ENCODE measurements at regions not wholly inside any gene's neighbourhood (a gene's known extent, or its start where the extent isn't known, plus 50 kb on each side); places are given as distances from the start of the nearest gene placed in this dataset.

GRCh38 chr3:31129241-31129640, 234.8 kb upstream of the GADL1 start:
- Mint-ChIP-seq H3K36me3 (peaks cover 8% of the 10 kb centered on the region), H3K4me3 (no peak overlapping the region), H3K4me1 (no peaks in the 10 kb centered on the region), H3K9me3 (peaks cover 0 to 2% of the 10 kb centered on the region in 2 donors), H3K27me3 (ENCODE audit: low read depth in 2 of 2) (peaks cover 0 to 2% of the 10 kb centered on the region in 2 donors), H3K27ac (no peak overlapping the region)
- no peaks in the 10 kb centered on the region for H3K9me3 ChIP-seq (ENCODE audit: control insufficient read depth, insufficient read depth, low read length)
- TF ChIP-seq CTCF (IDR thresholded peaks at IDR 0.05), result no peak
- no peak for DNase-seq
- ATAC-seq, result no peak
- intact Hi-C loops (cut with micrococcal nuclease), result no loop called here
- 92% methylated on average over 2 of the region's 2 CpGs for WGBS (ENCODE audit: insufficient coverage)
- H3K4me1 ChIP-seq (ENCODE audit: control insufficient read depth, insufficient read depth, low read length), result no peaks in the 10 kb centered on the region
- no peak overlapping the region for H3K4me3 ChIP-seq (ENCODE audit: low read length)
- no peak overlapping the region for H3K27ac ChIP-seq (ENCODE audit: low read length)
- H3K27me3 ChIP-seq (ENCODE audit: control insufficient read depth, insufficient read depth, low read length), result no peaks in the 10 kb centered on the region
- no peaks in the 10 kb centered on the region for H3K36me3 ChIP-seq (ENCODE audit: control insufficient read depth, insufficient read depth, low read length)

GRCh38 chr3:31132132-31132769, 237.8 kb upstream of the GADL1 start:
- H3K36me3 Mint-ChIP-seq, result no peaks in the 10 kb centered on the region
- H3K9me3 Mint-ChIP-seq, result no peaks in the 10 kb centered on the region
- no peaks in the 10 kb centered on the region for H3K27me3 Mint-ChIP-seq (ENCODE audit: low read depth in 2 of 2)
- H3K4me3 Mint-ChIP-seq, result no peak overlapping the region
- peak; percentile 49 for TF ChIP-seq CTCF (IDR thresholded peaks at IDR 0.05)
- peak in 1 of 3 donors; percentile 59 for ATAC-seq
- peak in 1 of 2 donors; percentile 66 for DNase-seq
- Histone ChIP-seq H3K4me3 (ENCODE audit: low read length) (no peak overlapping the region), H3K9me3 (ENCODE audit: control insufficient read depth, insufficient read depth, low read length) (no peaks in the 10 kb centered on the region), H3K36me3 (ENCODE audit: control insufficient read depth, insufficient read depth, low read length) (no peaks in the 10 kb centered on the region), H3K27me3 (ENCODE audit: control insufficient read depth, insufficient read depth, low read length) (no peaks in the 10 kb centered on the region), H3K27ac (ENCODE audit: low read length) (no peak overlapping the region), H3K4me1 (ENCODE audit: control insufficient read depth, insufficient read depth, low read length) (no peaks in the 10 kb centered on the region)
- H3K4me1 Mint-ChIP-seq, result no peaks in the 10 kb centered on the region
- no peak overlapping the region for H3K27ac Mint-ChIP-seq
- 83% methylated on average over 1 of the region's 2 CpGs for WGBS (ENCODE audit: insufficient coverage)
- intact Hi-C loops (cut with micrococcal nuclease), result loop anchor here (1.0 to 10.0 kb wide), 2 partner anchors 364 to 1117 kb away; no protein-coding TSS in a partner anchor

GRCh38 chr3:31133541-31133940, 239.1 kb upstream of the GADL1 start:
- ATAC-seq (no peak), DNase-seq (no peak)
- H3K36me3 ChIP-seq (ENCODE audit: control insufficient read depth, insufficient read depth, low read length), result no peaks in the 10 kb centered on the region
- H3K27ac Mint-ChIP-seq, result no peak overlapping the region
- TF ChIP-seq CTCF (IDR thresholded peaks at IDR 0.05), result no peak
- no peaks in the 10 kb centered on the region for H3K4me1 ChIP-seq (ENCODE audit: control insufficient read depth, insufficient read depth, low read length)
- no peak overlapping the region for H3K27ac ChIP-seq (ENCODE audit: low read length)
- H3K9me3 Mint-ChIP-seq, result no peaks in the 10 kb centered on the region
- no peak overlapping the region for H3K4me3 ChIP-seq (ENCODE audit: low read length)
- H3K36me3 Mint-ChIP-seq, result no peaks in the 10 kb centered on the region
- WGBS (ENCODE audit: insufficient coverage), result 92% methylated on average over 1 of the region's 1 CpG
- no peak overlapping the region for H3K4me3 Mint-ChIP-seq
- H3K27me3 ChIP-seq (ENCODE audit: control insufficient read depth, insufficient read depth, low read length), result no peaks in the 10 kb centered on the region
- H3K4me1 Mint-ChIP-seq, result no peaks in the 10 kb centered on the region
- H3K9me3 ChIP-seq (ENCODE audit: control insufficient read depth, insufficient read depth, low read length), result no peaks in the 10 kb centered on the region
- H3K27me3 Mint-ChIP-seq (ENCODE audit: low read depth in 2 of 2), result no peaks in the 10 kb centered on the region
- intact Hi-C loops (cut with micrococcal nuclease), result loop anchor here (10.0 kb wide), 1 partner anchor 1119 kb away; no protein-coding TSS in a partner anchor

- Histone ChIP-seq H3K36me3 (ENCODE audit: control insufficient read depth, insufficient read depth, low read length) (no peaks in the 10 kb centered on the region), H3K9me3 (ENCODE audit: control insufficient read depth, insufficient read depth, low read length) (no peaks in the 10 kb centered on the region), H3K27me3 (ENCODE audit: control insufficient read depth, insufficient read depth, low read length) (no peaks in the 10 kb centered on the region), H3K27ac (ENCODE audit: low read length) (no peak overlapping the region), H3K4me1 (ENCODE audit: control insufficient read depth, insufficient read depth, low read length) (no peaks in the 10 kb centered on the region), H3K4me3 (ENCODE audit: low read length) (no peak overlapping the region)
- ATAC-seq (no peak), DNase-seq (no peak)
- Mint-ChIP-seq H3K9me3 (no peaks in the 10 kb centered on the region), H3K27ac (no peak overlapping the region), H3K27me3 (ENCODE audit: low read depth in 2 of 2) (no peaks in the 10 kb centered on the region), H3K4me1 (no peaks in the 10 kb centered on the region), H3K4me3 (no peak overlapping the region), H3K36me3 (no peaks in the 10 kb centered on the region)
- WGBS (ENCODE audit: insufficient coverage), result 100% methylated on average over 2 of the region's 3 CpGs
- TF ChIP-seq CTCF (IDR thresholded peaks at IDR 0.05), result no peak
- intact Hi-C loops (cut with micrococcal nuclease), result loop anchor here (10.0 kb wide), 1 partner anchor 1121 kb away; no protein-coding TSS in a partner anchor
These were observed 241.1 kb upstream of the GADL1 start for GRCh38 chr3:31135546-31135945.
